ENCODE measurements at regions not wholly inside any gene's neighbourhood (a gene's known extent, or its start where the extent isn't known, plus 50 kb on each side); places are given as distances from the start of the nearest gene placed in this dataset.

DNA sequence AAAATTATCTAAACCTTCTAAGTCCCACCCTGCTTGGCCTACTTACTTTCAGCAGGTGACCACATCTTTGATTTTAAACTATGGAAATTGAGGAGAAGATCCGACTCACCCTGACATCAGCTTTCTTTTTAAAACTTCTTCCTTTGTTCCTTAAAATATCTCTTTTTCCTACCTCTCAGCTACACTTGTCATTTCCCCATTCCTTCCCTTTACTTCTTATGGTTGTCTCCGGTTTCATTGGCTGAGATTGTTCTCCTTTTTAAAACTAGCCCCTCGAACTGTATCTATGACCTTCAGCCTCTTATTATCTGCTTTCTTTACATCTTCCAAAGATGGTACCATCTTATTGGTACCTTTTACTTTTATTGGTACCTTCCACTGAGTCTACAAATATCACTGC, 87.8 kb upstream of the NRIP1 start:
- no peak for DNase-seq

DNA sequence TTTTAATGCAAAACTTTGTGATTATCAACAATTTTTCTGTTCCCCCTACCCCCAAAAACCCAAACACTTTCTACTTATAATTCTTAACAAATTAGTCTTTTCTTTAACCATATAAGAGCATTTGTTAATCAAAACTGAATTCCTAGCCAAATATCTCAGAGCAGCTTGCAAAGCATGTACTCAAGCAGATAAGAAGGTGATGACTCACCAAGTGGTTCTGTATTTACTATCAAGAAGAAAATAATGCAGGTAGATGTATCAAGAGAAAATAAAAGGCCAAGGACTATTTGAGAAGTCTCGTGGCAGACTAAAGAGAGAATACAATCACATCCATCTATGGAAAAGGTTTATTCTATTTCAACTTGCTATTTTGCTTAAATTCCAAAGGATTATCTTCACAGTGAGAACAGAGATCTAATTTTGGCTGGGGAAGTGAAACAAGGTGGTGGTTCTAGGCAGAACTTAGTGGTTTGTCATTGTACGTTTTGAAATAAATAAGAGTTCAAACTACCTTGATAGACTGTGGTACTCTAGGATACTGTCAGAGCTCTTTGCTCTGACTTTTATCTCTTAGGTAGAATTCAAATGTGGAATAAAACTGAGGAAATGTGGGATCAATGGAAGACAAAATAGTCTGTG, 94.7 kb upstream of the NRIP1 start:
- no peak for DNase-seq

DNA sequence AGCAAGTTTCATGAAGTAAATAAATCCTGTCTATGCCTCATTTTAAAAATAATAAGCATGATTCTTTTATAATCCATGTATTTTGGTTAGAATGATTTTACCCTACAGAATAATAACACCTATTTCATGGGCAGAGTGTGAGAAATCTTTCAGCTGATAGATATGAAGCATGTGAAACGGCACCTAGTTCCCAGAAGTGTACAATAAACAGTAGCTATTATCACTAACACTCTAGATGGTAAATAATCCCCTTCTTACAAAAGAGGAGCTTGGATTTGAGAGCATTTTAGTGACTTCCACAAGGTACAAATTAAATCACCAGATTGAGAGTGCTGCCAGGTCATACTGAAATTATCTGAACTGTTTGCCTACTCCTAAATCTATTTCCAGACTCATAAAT, 95.3 kb upstream of the NRIP1 start:
- no peak for DNase-seq

- DNase-seq, result no peak
Measured at GRCh38 chr21:15162921-15163320, 98.1 kb upstream of the NRIP1 start.

GRCh38 chr21:15164273-15164672, 99.5 kb upstream of the NRIP1 start:
- DNase-seq, result no peak

GRCh38 chr21:15164678-15165303, 100.0 kb upstream of the NRIP1 start:
- no peak for DNase-seq

GRCh38 chr21:15170614-15171013, 105.8 kb upstream of the NRIP1 start:
- DNase-seq, result no peak

- DNase-seq, result no peak
Measured at GRCh38 chr21:15171546-15171945, 106.7 kb upstream of the NRIP1 start.

DNA sequence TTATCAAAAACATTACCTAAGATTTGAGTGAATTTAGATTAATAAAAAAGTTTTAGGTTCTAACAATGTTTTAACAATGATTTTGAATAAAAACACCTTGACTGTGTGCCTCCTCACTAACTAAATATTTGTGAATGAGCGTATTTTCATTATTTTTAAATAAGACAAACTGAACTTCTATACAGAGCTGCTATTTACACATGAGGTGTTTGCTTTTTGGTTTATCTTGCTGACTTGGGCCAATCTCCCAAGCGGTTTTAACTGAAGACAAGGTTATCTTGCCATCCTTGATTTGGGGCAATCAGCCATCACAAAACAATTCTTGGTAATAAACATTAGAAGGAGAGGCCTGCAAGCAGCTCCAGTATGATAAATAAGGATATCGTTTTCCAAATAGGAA, 108.2 kb upstream of the NRIP1 start:
- no peak for DNase-seq

DNA sequence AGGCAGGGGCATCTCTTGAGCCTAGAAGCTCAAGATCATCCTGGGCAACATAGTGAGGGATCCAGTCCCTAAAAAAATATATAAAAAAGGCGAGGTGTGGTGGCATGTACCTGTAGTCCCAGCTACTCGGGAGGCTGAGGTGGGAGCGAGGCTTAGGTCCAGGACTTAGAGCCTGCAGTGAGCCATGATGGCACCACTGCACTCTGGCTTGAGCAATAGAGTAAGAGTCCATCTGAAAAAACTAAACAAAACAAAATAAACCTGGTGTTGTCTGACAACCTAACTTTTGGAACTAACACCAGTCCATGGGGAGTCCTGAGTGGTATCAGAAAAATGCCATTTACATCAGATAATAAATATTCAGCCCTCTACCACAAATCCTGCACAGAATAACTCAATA, 110.1 kb upstream of the NRIP1 start:
- DNase-seq, result no peak

DNA sequence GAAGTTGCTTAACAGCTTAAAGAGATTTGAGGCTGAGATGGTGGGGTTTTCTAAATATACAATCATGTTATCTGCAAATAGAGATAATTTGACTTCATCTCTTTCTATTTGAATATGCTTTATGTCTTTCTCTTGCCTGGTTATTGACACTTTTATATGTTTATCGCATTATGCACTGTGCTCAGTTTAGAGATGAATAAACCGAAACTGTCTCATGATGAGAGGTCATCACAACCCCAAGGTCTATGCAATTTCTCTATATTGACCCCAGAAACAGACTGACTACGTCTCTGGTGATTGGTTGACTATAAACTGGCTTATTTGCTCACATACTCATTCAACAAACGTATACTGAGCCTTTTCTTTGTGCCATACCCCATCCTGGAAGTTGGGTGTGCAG, 117.9 kb upstream of the NRIP1 start:
- DNase-seq, result no peak

DNA sequence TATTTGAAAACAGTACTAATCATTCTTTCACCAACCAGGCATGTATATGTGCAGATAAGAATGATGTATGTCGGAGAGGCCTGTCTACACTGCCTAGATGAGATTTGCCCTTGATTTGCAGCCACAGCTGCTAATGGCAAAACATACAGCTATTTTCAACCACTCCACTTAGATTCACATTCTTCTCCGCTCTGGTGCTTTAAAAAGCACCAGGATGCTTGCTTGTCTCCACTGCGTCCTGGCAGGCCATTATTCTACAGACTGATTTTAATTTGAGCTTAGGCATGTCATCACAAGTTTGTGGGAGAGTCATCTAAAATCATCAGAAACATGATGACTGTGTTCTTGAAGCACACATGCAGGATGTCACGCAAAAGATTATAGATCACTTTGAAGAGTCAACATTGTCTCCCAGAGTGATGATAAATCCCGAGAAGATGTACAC, 119.0 kb upstream of the NRIP1 start:
- no peak for DNase-seq

- no peak for DNase-seq
Measured at GRCh38 chr21:15190412-15190811, 125.6 kb upstream of the NRIP1 start.

GRCh38 chr21:15190837-15191236, 126.0 kb upstream of the NRIP1 start:
- no peak for DNase-seq

GRCh38 chr21:15191342-15191741, 126.5 kb upstream of the NRIP1 start:
- DNase-seq, result no peak

DNA sequence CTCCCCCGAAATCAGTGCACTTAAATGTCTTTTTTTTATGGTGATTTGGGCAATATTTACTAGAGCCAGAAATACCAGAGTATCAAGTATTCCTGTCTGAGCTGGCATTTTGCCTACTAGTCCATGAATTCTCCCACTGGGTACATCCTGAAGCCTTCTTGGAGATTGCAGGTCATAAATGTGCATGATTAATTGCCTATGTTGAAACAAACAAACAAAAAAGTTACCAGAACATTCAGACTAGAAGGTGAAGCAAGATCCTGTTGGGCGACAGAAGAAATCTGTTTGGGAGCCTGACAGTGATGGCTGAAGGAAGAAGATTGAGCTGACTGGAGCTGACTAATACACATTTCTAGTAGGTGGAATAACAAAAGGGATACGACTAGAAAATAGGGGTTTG, 127.4 kb upstream of the NRIP1 start:
- DNase-seq, result no peak

DNA sequence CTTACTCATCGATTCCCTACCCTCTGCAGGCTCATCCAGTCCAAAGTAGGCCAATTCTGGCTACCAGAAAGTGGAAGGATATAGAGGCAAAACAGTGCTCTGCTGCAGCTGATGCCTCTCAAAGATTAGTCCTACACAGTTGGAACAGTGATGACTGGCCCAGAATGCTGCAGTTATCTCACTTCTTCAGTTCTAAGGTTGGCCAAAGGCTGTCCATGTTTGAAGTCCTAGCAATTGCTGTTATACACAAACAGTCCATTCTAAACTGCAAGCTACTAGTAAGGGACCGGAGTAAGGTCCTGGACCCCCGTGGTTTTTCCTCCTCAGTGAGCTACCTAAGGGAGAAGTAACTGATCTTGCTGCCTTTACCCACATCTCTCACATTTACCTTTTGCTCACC, 129.1 kb upstream of the NRIP1 start:
- DNase-seq, result no peak

DNA sequence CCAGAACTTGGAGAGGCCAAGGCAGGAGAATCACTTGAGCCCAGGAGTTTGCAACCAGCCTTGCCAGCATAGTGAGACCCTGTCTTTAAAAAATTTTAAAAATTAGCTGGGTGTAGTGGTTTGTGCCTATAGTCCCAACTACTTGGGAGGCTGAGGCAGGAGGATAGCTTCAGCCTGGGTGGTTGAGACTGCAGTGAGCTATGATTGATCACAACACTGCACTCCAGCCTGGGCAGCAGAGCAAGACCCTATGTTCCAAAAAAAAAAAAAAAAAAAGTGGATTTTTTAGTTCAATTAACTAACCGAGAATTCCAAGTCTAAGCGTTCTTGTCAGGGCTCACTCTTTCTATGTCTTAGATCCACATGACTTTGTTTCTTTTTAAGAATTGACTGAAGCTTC, 130.3 kb upstream of the NRIP1 start:
- DNase-seq, result no peak

- no peak for DNase-seq
Measured at GRCh38 chr21:15195768-15196167, 131.0 kb upstream of the NRIP1 start.

DNA sequence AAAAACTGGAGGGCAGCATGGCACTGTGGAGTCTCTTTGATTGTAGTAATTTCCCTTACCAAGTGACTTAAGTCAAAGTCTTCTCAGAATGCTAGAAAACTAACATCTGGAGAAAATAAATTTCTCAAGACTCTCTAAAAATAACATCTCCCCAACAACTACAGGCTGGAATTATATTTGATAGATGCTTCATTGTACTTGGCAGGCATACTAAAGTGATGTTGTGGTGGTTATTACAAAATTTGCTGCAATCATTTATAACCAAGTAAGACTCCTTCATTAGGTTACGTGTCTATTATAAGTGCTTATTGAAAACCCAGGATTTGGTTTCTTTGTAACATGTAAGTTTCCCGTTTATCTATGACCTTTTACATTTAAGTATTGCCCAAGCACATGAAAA, 132.9 kb upstream of the NRIP1 start:
- no peak for DNase-seq

DNA sequence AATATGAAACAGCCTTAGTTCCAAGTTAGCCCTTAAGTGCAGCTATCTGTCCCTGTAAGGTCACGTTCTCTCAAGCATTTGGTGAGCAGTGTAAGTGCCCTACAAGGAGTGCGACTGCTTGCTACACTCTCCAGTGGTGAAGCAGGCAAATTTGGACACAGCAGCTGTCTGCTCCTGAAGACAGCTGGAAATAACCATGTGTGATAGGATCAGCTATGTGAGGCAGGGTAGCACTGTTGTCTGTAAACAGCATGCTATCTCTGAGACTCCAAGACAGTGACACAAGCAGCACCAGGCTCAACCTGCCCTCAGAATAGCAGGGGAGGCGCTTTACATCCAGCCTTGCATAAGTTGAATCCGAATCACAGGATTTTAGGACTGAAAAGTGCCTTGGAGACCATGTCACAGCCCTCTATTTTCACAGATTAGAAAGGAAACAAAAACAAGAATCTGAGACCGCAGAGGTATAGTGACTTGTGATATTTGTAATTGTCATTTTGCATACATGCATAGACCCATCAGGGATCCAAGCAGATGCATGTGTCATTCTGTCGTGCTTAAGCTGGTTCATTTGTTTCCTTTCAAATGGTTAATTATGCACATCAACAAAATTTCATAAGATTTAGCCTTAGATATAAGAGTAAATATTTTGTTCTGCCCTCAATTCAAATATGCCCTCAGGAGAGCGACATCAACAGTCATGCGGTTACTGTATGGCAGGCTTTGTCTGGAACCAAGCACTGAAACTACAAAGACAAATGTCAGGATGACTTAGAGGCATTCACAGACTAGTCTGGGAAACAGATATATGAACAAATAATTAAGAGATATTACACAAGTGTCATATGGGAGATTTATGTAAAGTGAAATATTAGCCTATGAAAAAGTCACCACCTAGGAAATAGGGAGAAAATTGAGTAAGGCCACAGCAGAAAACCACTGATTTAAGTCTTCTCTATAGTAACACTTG, 134.9 kb upstream of the NRIP1 start:
- no peak for DNase-seq

- DNase-seq, result no peak
Measured at GRCh38 chr21:15203740-15204139, 138.9 kb upstream of the NRIP1 start.

DNA sequence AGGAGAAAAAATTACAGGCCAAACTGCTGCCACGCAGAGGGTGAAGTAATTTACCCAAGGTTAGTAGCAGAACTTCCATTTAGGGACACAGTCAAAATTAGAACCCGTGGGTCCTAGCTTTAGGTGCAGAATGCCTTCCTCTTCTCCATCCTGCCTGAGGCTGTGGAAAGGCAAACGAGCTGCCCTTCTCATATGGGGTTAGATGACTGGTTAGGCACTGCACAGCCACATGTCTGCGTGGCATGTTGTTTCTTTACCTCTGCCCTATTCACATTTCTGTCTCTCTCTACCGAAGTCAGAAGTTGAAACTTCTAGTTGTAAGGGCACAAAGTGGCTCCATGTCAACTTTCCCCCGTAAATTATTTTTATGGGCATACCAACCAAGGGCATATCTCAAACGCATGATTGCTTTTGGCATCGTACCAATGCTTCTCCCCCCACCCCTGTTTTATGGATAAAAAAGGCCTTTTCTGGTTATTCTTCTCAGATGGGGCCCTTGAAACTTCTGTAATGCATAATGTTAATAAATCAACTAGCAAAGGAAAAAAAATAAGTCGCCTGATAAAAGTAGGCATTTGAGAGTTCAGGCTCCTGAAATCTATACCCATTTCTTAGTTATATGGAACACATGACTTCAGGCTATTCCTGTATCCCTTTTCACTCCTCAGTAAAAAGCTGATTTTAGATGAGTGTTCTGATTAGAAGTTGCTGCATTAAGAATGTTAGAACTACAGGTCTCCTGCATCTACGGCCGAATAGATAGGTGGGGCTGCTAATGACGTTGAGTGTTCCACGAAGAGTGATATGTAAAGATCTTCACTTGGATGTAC, 139.6 kb upstream of the NRIP1 start:
- DNase-seq, result no peak

Measured in AML-193 (cell line).